PC-3 (cell line): ENCODE measurements at regions not wholly inside any gene's neighbourhood (a gene's known extent, or its start where the extent isn't known, plus 50 kb on each side); places are given as distances from the start of the nearest gene placed in this dataset.

Experiments
- ATAC-seq: fragments of 200-7000 bp; cut with Tn5 transposase; 2 replicates; pipeline ENCODE4 v1.9.1; 2020; ENCODE audit warnings: mild to moderate bottlenecking, moderate library complexity
- BruUV-seq: library from RNA; stranded (reverse); fragments of 400-500 nt; replicated peaks from 2 replicates; lab custom pipeline; 2021; lab: Mats Ljungman, UMichigan
- CTCF ChIA-PET: fragments of 300-600 bp; sonication (Branson Sonifier 250); formaldehyde crosslinking; loops from one replicate; lab custom pipeline; 2022; ENCODE audit warnings: antibody characterized with exemption; lab: Charles Lee
- POLR2A ChIA-PET: fragments of 300-600 bp; sonication (Branson Sonifier 250); formaldehyde crosslinking; loops from one replicate; lab custom pipeline; 2022; ENCODE audit warnings: antibody characterized with exemption; ENCODE audit not compliant: unreplicated experiment; lab: Charles Lee
- DNase-seq: peaks from one replicate; pipeline ENCODE4 v3.0.0-alpha.2; 2015
- H2AFZ ChIP-seq: fragments of 300-600 bp; sonication (generic); 2 replicates; pipeline ENCODE4 v1.6.0; 2016; ENCODE audit warnings: antibody characterized with exemption, low read length
- H3F3A ChIP-seq: fragments of 300-600 bp; sonication (generic); one replicate; pipeline ENCODE4 v1.6.0; 2017; ENCODE audit warnings: antibody characterized with exemption, low read length, control low read depth, mild to moderate bottlenecking; ENCODE audit not compliant: unreplicated experiment
- H3K27ac ChIP-seq: fragments of 300-600 bp; sonication (generic); 2 replicates; pipeline ENCODE4 v1.5.1; 2016; ENCODE audit warnings: mild to moderate bottlenecking, low read length
- H3K27me3 ChIP-seq: fragments of 300-600 bp; sonication (generic); 2 replicates; pipeline ENCODE4 v1.6.1; 2016; ENCODE audit warnings: low read length, mixed read lengths
- H3K36me3 ChIP-seq: fragments of 300-600 bp; sonication (generic); 2 replicates; pipeline ENCODE4 v1.6.1; 2016; ENCODE audit warnings: low read depth, mixed run types, low read length, mixed read lengths
- H3K4me1 ChIP-seq: fragments of 300-600 bp; sonication (generic); 2 replicates; pipeline ENCODE4 v1.5.1; 2016; ENCODE audit warnings: low read length; ENCODE audit not compliant: insufficient read depth
- H3K4me2 ChIP-seq: fragments of 300-600 bp; sonication (generic); 2 replicates; pipeline ENCODE4 v1.6.0; 2016; ENCODE audit warnings: low read length
- H3K4me3 ChIP-seq: fragments of 300-600 bp; sonication (generic); 2 replicates; pipeline ENCODE4 v1.5.1; 2016; ENCODE audit warnings: mild to moderate bottlenecking, low read length, mixed read lengths
- H3K79me2 ChIP-seq: fragments of 300-600 bp; sonication (generic); 2 replicates; pipeline ENCODE4 v1.6.1; 2017; ENCODE audit warnings: low read length, mixed read lengths
- H3K9ac ChIP-seq: fragments of 300-600 bp; sonication (generic); 2 replicates; pipeline ENCODE4 v1.6.0; 2016; ENCODE audit warnings: mild to moderate bottlenecking, low read length
- H3K9me2 ChIP-seq: fragments of 300-600 bp; sonication (generic); replicated peaks from 2 replicates; pipeline ENCODE4 v1.6.1; 2016; ENCODE audit warnings: mixed run types, low read length, mixed read lengths
- H3K9me3 ChIP-seq: fragments of 300-600 bp; sonication (generic); 2 replicates; pipeline ENCODE4 v1.6.1; 2016; ENCODE audit warnings: low read length, mixed read lengths
- H4K20me1 ChIP-seq: fragments of 300-600 bp; sonication (generic); 2 replicates; pipeline ENCODE4 v1.6.1; 2016; ENCODE audit warnings: low read length, mixed read lengths
- EZH2 ChIP-seq: fragments of 300-600 bp; sonication (generic); IDR thresholded peaks from one replicate; pipeline ENCODE4 v1.6.1; 2017; ENCODE audit warnings: antibody characterized with exemption, mild to moderate bottlenecking, low read length; ENCODE audit not compliant: unreplicated experiment
- EZH2phosphoT487 ChIP-seq: fragments of 300-600 bp; sonication (generic); IDR thresholded peaks from 2 replicates; pipeline ENCODE4 v1.6.1; 2018; ENCODE audit warnings: mild to moderate bottlenecking, antibody characterized with exemption, low read length, borderline replicate concordance
- intact Hi-C: fragments of 100-400 bp; cut with micrococcal nuclease; formaldehyde crosslinking; loops from 2 replicates; pipeline ENCODE4 v1.9.0; 2023
- TF ChIP-seq, protein P1 (sequence below): fragments of 300-600 bp; sonication (generic); conservative IDR thresholded peaks from 2 replicates; pipeline ENCODE4 v1.5.1; 2017; ENCODE audit warnings: antibody characterized with exemption, low read depth, mild to moderate bottlenecking, low read length

DNA sequence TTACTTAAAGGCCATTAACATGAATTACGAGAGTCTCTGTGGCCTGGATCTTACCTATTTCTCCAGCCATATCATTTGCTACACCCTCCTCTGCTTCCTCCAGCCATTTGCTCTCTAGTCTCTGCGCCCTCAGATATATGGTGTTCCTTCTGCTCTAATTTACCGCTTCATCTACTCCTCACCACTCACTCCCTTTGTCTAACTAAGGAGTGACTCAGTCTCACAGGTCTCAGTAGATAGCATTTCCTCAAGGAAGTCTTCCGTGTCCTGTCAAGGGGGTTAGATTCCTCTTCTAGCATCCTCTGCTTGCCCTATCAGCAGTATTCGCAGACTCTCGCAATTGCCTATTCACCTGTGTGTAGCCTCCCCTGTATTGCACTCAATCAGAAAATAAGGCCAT is 892.1 kb upstream of the INTU start:
- Histone ChIP-seq H4K20me1 (no peaks in the 10 kb centered on the region), H3K36me3 (no peaks in the 10 kb centered on the region), H3K79me2 (no peaks in the 10 kb centered on the region), H3K9me2 (no peaks in the 10 kb centered on the region), H3K9ac (no peak overlapping the region), H3K9me3 (no peaks in the 10 kb centered on the region), H3K4me3 (no peak overlapping the region), H3K4me1 (no peaks in the 10 kb centered on the region), H3K4me2 (no peak overlapping the region), H3K27ac (no peak overlapping the region), H2AFZ (no peak overlapping the region), H3K27me3 (no peaks in the 10 kb centered on the region), H3F3A (no peaks in the 10 kb centered on the region)
- intact Hi-C loops, result no loop called here
- ChIA-PET CTCF (no interaction called here), POLR2A (no interaction called here)
- DNase-seq (no peak), ATAC-seq (no peak)
- no TSS peak for BruUV-seq
- no peak for TF ChIP-seq EZH2phosphoT487
- TF ChIP-seq, protein P1, sequence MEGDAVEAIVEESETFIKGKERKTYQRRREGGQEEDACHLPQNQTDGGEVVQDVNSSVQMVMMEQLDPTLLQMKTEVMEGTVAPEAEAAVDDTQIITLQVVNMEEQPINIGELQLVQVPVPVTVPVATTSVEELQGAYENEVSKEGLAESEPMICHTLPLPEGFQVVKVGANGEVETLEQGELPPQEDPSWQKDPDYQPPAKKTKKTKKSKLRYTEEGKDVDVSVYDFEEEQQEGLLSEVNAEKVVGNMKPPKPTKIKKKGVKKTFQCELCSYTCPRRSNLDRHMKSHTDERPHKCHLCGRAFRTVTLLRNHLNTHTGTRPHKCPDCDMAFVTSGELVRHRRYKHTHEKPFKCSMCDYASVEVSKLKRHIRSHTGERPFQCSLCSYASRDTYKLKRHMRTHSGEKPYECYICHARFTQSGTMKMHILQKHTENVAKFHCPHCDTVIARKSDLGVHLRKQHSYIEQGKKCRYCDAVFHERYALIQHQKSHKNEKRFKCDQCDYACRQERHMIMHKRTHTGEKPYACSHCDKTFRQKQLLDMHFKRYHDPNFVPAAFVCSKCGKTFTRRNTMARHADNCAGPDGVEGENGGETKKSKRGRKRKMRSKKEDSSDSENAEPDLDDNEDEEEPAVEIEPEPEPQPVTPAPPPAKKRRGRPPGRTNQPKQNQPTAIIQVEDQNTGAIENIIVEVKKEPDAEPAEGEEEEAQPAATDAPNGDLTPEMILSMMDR, result no peak
- TF ChIP-seq EZH2, result no peak

GRCh38 chr4:126742048-126742447 is 890.7 kb upstream of the INTU start:
- Histone ChIP-seq H3K4me2 (no peak overlapping the region), H3F3A (no peaks in the 10 kb centered on the region), H3K9me3 (no peaks in the 10 kb centered on the region), H3K27me3 (no peaks in the 10 kb centered on the region), H3K4me1 (no peaks in the 10 kb centered on the region), H3K9me2 (no peaks in the 10 kb centered on the region), H4K20me1 (no peaks in the 10 kb centered on the region), H3K27ac (no peak overlapping the region), H3K36me3 (no peaks in the 10 kb centered on the region), H2AFZ (no peak overlapping the region), H3K4me3 (no peak overlapping the region), H3K79me2 (no peaks in the 10 kb centered on the region), H3K9ac (no peak overlapping the region)
- BruUV-seq, result no TSS peak
- TF ChIP-seq, protein P1, result no peak
- TF ChIP-seq EZH2phosphoT487, result no peak
- no peak for TF ChIP-seq EZH2
- DNase-seq (no peak), ATAC-seq (no peak)
- intact Hi-C loops, result no loop called here
- POLR2A ChIA-PET, result no interaction called here
- CTCF ChIA-PET, result no interaction called here

DNA sequence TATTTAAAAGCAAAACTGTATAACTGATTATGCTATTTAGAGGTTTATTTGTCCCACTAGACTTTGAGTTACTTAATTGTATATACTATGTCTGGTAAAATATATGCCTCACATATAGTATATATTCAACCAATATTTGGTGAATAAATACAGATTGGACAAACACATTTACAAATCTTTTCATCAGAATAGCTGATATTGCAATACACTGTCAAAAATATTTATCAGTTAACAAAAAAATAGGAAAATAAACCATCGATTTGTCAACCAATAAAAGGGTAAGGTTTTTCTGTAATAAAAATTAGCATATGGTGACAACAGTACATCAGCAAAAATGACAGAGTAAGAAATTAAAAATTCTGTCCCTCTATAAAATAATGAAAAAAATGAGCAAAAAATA is 889.9 kb upstream of the INTU start:
- H3K36me3 ChIP-seq, result no peaks in the 10 kb centered on the region
- no peaks in the 10 kb centered on the region for H3K4me1 ChIP-seq
- no TSS peak for BruUV-seq
- POLR2A ChIA-PET, result no interaction called here
- CTCF ChIA-PET, result no interaction called here
- no peak overlapping the region for H3K4me2 ChIP-seq
- TF ChIP-seq, protein P1, result no peak
- TF ChIP-seq EZH2phosphoT487, result no peak
- TF ChIP-seq EZH2, result no peak
- ATAC-seq (no peak), DNase-seq (no peak)
- no peaks in the 10 kb centered on the region for H3K79me2 ChIP-seq
- no peaks in the 10 kb centered on the region for H4K20me1 ChIP-seq
- no peaks in the 10 kb centered on the region for H3F3A ChIP-seq
- intact Hi-C loops, result no loop called here
- H3K9me3 ChIP-seq, result no peaks in the 10 kb centered on the region
- no peak overlapping the region for H3K27ac ChIP-seq
- H3K4me3 ChIP-seq, result no peak overlapping the region
- H2AFZ ChIP-seq, result no peak overlapping the region
- H3K9me2 ChIP-seq, result no peaks in the 10 kb centered on the region
- H3K27me3 ChIP-seq, result no peaks in the 10 kb centered on the region
- no peak overlapping the region for H3K9ac ChIP-seq
